HAP-1 (cell line): ENCODE measurements at regions not wholly inside any gene's neighbourhood (a gene's known extent, or its start where the extent isn't known, plus 50 kb on each side); places are given as distances from the start of the nearest gene placed in this dataset.

Experiments
- DNase-seq, 2 experiments: peaks; one replicate each; pipeline ENCODE4 v3.0.0-alpha.2; 2016 to 2020; ENCODE audit warnings: low spot score in 2 of 2
- H3K27me3 ChIP-seq: fragments of 250-450 bp; sonication (Bioruptor Pico); 2 replicates; pipeline ENCODE4 v1.5.1; 2020; ENCODE audit warnings: low read depth, mild to moderate bottlenecking, moderate library complexity
- H3K36me3 ChIP-seq: fragments of 250-450 bp; sonication (Bioruptor Pico); replicated peaks from 2 replicates; pipeline ENCODE4 v1.5.1; 2020; ENCODE audit warnings: mild to moderate bottlenecking
- H3K4me1 ChIP-seq: fragments of 250-450 bp; sonication (Bioruptor Pico); 2 replicates; pipeline ENCODE4 v1.5.1; 2020; ENCODE audit warnings: mild to moderate bottlenecking
- H3K4me3 ChIP-seq: fragments of 250-450 bp; sonication (Bioruptor Pico); 2 replicates; pipeline ENCODE4 v1.5.1; 2020; ENCODE audit warnings: mild to moderate bottlenecking, moderate library complexity
- H3K9me3 ChIP-seq: fragments of 250-450 bp; sonication (Bioruptor Pico); 2 replicates; pipeline ENCODE4 v1.5.1; 2020; ENCODE audit warnings: mild to moderate bottlenecking, moderate library complexity
- in situ Hi-C: fragments of 300-500 bp; cut with MboI; formaldehyde crosslinking; loops from 3 replicates; pipeline ENCODE4 v1.14.3; 2020; ENCODE audit warnings: low sequenced_read_pairs, inconsistent platforms, mixed read lengths

DNA sequence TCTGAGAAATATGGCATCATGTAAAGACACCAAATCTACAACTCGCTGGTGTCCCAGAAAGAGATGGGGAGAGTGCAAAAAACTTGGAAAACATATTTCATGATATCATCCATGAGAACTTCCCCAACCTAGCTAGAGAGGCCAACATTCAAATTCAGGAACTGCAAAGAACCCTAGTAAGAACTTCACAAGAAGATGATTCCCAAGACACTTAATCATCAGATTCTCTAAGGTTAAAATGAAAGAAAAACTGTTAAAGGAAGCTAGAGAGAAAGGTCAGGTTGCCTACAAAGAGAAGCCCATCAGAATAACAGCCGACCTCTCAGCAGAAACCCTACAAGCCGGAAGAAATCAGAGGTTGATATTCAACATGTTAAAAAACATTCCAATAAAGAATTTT lies 95.5 kb upstream of the PRLR start:
- Histone ChIP-seq H3K9me3 (peaks cover 7% of the 10 kb centered on the region), H3K4me1 (no peaks in the 10 kb centered on the region), H3K36me3 (no peaks in the 10 kb centered on the region), H3K27me3 (0 out of 2 replicates have a peak, but pooled peaks cover 2% of the 10 kb centered on the region), H3K4me3 (no peak overlapping the region)
- DNase-seq, result no peak
- in situ Hi-C loops, result no loop called here

GRCh38 chr5:35324679-35325078 lies 94.4 kb upstream of the PRLR start:
- Histone ChIP-seq H3K36me3 (no peaks in the 10 kb centered on the region), H3K4me1 (peaks cover 3% of the 10 kb centered on the region; the same call in 1 of the 2 replicates), H3K9me3 (peaks cover 7% of the 10 kb centered on the region), H3K4me3 (no peak overlapping the region), H3K27me3 (0 out of 2 replicates have a peak, but pooled peaks cover 2% of the 10 kb centered on the region)
- DNase-seq, result no peak
- in situ Hi-C loops, result no loop called here

DNA sequence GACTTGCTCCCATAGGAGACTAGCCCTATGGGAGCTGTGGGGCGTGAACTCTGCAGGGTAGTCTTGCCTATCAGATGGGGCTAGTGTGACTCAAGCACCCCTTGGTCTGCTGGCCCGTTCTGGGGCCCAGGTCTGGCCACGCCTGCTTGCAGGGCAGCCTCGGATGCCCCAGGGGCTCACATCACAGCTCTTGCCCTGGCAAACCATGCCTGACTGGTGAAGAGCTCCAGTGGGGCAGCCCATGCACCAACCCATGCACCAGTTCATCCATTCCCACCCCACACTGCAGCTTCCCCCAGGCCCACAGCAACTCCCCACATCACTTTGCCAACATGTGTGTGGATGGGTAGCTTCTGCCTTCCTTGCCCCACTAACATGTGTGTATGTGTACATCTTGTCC lies 93.9 kb upstream of the PRLR start:
- DNase-seq, result no peak
- peaks cover 7% of the 10 kb centered on the region for H3K4me1 ChIP-seq
- H3K27me3 ChIP-seq, result 0 out of 2 replicates have a peak, but pooled peaks cover 2% of the 10 kb centered on the region

DNA sequence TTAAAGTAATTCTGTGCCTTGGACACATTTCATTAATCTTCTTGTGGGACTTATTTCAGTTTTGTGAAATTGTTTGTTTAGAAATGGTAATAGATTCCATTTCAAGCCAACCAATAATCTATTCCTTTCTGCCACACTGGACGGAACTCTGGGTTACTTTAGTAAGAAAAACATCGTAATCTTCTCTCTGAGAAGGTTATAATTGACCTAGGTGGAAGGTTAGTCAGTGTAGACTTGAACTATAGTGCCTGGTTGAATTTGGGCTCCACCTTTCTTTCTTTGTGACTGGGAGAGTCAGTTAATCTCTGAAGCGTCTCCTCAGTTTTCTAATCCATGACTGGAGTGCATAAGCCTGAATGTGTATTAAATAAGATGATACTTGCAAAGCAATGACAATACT lies 89.7 kb upstream of the PRLR start:
- H3K4me3 ChIP-seq, result no peak overlapping the region
- no peak for DNase-seq
- in situ Hi-C loops, result no loop called here
- no peaks in the 10 kb centered on the region for H3K9me3 ChIP-seq
- H3K27me3 ChIP-seq, result 0 out of 2 replicates have a peak, but pooled peaks cover 2% of the 10 kb centered on the region
- peaks cover 7% of the 10 kb centered on the region for H3K4me1 ChIP-seq
- no peaks in the 10 kb centered on the region for H3K36me3 ChIP-seq

More for the DNA sequence above, 93.9 kb upstream of the PRLR start:
- in situ Hi-C loops, result no loop called here
- Histone ChIP-seq H3K9me3 (peaks cover 7% of the 10 kb centered on the region), H3K4me3 (no peak overlapping the region), H3K36me3 (no peaks in the 10 kb centered on the region)

DNA sequence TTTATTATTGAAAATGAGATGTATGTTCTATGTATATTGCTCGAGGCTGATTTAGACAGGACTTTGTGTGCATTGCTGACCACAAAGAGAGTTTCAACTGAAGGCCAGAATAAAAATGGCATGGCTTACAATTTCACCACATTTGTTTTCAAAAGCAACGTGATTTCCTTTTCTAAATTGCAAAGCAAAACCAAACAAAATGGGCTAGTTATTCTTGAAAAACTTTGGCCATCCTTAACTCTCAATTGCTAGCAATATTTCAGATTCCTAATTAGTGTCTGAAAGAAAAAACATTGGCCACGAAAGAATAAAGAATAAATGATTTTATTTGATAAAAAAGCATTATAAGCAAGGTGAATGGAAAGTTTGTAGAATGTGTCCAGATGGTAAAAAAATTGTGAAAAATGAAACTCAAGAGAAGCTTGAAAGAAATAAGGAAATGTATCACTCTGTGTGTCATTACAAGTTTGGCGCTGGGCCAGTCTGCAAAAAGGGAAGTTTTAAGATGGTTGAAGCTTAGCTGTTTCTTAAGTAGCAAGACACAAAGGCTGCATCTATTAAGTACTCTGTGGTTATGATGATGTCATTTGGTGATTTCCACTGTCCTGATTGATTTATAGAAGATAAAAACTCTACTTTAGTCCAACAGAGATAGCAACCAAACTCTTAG lies 89.2 kb upstream of the PRLR start:
- no peaks in the 10 kb centered on the region for H3K9me3 ChIP-seq
- in situ Hi-C loops, result no loop called here
- H3K27me3 ChIP-seq, result 0 out of 2 replicates have a peak, but pooled peaks cover 2% of the 10 kb centered on the region
- peak in 1 of 2 experiments; percentile 31 for DNase-seq
- peaks cover 7% of the 10 kb centered on the region for H3K4me1 ChIP-seq
- H3K36me3 ChIP-seq, result no peaks in the 10 kb centered on the region
- no peak overlapping the region for H3K4me3 ChIP-seq

- Histone ChIP-seq H3K9me3 (no peaks in the 10 kb centered on the region), H3K36me3 (no peaks in the 10 kb centered on the region), H3K4me3 (no peak overlapping the region), H3K4me1 (peaks cover 7% of the 10 kb centered on the region), H3K27me3 (0 out of 2 replicates have a peak, but pooled peaks cover 2% of the 10 kb centered on the region)
- in situ Hi-C loops, result no loop called here
- no peak for DNase-seq
Observed at GRCh38 chr5:35317586-35317985, 87.3 kb upstream of the PRLR start.

DNA sequence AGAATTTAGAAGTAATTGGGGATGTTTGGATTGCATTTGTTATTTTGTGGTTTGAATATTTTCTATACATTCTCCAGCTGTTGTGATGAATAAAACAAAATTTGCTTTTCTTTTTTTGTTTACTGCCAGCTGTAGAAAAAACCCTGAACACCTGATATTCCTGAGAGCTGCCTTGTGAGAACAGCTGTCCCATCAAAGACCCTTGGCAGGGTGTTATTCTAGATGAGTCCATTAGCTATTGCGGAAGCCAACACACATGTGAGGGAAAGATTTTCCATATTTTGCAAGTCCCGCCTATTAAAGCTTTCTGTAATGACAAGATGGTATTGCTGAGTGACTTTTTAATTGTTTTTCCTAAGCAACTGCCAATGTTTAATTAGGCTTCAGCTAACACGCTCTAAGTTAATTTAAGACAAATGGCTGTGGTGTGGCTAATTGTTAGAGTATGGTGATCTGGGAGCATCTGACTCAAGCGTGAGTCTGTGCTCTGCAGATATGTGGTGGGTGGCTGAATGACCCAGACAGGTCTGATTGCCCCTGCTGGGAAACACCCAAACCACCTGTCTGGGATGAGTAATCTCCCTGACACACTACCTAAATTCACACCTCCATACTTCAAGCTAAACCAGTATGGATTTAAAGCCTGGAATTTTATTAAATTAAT lies 86.5 kb upstream of the PRLR start:
- peaks cover 7% of the 10 kb centered on the region for H3K4me1 ChIP-seq
- no peaks in the 10 kb centered on the region for H3K9me3 ChIP-seq
- no peaks in the 10 kb centered on the region for H3K36me3 ChIP-seq
- DNase-seq, result no peak
- H3K27me3 ChIP-seq, result no peaks in the 10 kb centered on the region
- H3K4me3 ChIP-seq, result no peak overlapping the region
- in situ Hi-C loops, result no loop called here

GRCh38 chr5:35313291-35313690 lies 83.0 kb upstream of the PRLR start:
- no peaks in the 10 kb centered on the region for H3K4me1 ChIP-seq
- no peak for DNase-seq
- in situ Hi-C loops, result no loop called here
- no peak overlapping the region for H3K4me3 ChIP-seq
- H3K9me3 ChIP-seq, result no peaks in the 10 kb centered on the region
- H3K36me3 ChIP-seq, result no peaks in the 10 kb centered on the region
- no peaks in the 10 kb centered on the region for H3K27me3 ChIP-seq

DNA sequence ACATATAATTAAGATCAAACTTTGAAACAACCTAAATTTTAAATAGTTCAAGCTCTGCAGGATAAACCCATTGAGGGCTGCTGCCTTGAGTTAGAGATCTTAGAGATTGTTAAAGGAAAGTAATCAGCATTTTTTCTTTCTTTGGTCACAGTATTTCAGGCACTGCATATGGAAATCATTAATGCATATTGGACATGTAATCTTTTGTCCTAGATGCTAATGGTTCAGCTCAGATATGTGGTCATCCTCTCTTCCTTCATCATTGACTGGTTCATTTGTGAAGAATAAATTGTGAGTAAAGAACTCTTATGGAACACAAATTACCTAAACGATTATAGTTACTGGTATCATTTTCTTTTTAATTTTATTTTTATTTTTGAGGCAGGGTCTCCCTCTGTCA lies 82.0 kb upstream of the PRLR start:
- in situ Hi-C loops, result no loop called here

DNA sequence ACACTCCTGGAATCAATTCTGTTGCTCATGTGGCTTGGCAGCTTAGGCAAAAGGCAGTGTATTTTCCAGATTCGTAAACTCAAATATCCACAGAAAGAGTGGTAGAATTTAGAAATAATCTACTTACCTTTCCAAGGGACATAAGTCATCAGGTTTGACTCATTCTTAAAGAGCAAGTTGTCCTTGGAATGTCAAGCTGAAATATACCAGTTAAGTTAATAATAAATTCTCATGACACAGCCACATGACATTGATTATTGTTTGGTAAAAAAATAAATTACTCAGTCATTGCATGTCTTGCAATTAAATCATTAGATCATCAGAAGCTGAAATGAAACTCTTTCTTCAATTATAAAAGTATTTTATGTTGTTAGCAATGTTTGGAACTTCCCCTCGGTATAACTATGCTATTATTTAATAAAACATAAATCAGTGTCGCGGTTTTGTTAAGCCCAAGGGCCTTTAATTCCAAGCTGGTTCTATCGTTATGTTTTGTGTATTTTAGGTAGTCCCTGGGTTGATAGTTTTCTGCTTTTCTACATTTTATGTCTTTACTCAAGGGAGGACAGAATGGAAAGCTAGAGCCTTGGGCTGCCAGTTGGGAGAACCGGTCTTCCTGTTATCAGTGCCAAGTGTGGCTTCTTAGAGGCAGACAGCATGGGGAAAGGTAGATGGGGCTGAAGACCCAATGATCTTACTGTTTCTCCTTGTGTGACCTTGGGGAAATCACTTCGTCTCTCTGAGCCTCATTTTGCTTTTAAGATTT lies 79.3 kb upstream of the PRLR start:
- in situ Hi-C loops, result no loop called here
- Histone ChIP-seq H3K4me1 (no peaks in the 10 kb centered on the region), H3K27me3 (no peaks in the 10 kb centered on the region), H3K9me3 (no peaks in the 10 kb centered on the region), H3K4me3 (no peak overlapping the region), H3K36me3 (no peaks in the 10 kb centered on the region)
- DNase-seq, result no peak

More for the DNA sequence above, 82.0 kb upstream of the PRLR start:
- Histone ChIP-seq H3K4me3 (no peak overlapping the region), H3K9me3 (no peaks in the 10 kb centered on the region), H3K36me3 (no peaks in the 10 kb centered on the region), H3K27me3 (no peaks in the 10 kb centered on the region), H3K4me1 (no peaks in the 10 kb centered on the region)
- no peak for DNase-seq

DNA sequence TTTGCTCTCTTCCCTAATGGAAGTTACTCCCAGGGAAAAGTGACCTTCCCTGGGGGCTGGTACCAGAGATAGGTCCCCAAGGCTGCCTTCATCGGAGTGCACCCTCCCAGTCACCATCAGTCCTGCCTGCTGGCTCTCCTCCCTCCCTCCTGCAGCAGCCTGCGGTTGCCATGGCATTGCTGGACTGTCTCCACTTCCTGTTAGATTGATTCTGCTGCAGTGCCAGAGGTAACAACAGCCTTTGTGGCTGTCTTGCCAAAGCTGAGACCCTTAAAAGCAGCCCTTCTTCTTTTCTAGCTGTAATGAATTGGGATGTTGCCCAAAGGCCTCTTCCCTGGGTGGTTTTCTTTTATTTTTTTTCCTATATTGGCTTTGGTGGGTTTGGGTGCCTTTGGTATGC lies 78.1 kb upstream of the PRLR start:
- Histone ChIP-seq H3K4me1 (no peaks in the 10 kb centered on the region), H3K4me3 (no peak overlapping the region), H3K27me3 (no peaks in the 10 kb centered on the region), H3K36me3 (no peaks in the 10 kb centered on the region), H3K9me3 (no peaks in the 10 kb centered on the region)
- DNase-seq, result no peak
- in situ Hi-C loops, result no loop called here

GRCh38 chr5:35306716-35307365 lies 76.6 kb upstream of the PRLR start:
- H3K27me3 ChIP-seq, result no peaks in the 10 kb centered on the region
- no peaks in the 10 kb centered on the region for H3K9me3 ChIP-seq
- no peak overlapping the region for H3K4me3 ChIP-seq
- H3K36me3 ChIP-seq, result no peaks in the 10 kb centered on the region
- no peak for DNase-seq
- H3K4me1 ChIP-seq, result no peaks in the 10 kb centered on the region
- in situ Hi-C loops, result no loop called here

GRCh38 chr5:35305336-35306020 lies 75.2 kb upstream of the PRLR start:
- H3K27me3 ChIP-seq, result no peaks in the 10 kb centered on the region
- in situ Hi-C loops, result no loop called here
- no peak for DNase-seq

More at GRCh38 chr5:35305336-35306020, 75.2 kb upstream of the PRLR start:
- Histone ChIP-seq H3K9me3 (no peaks in the 10 kb centered on the region), H3K4me1 (no peaks in the 10 kb centered on the region), H3K4me3 (no peak overlapping the region), H3K36me3 (no peaks in the 10 kb centered on the region)
